22Rv1 (cell line): ENCODE measurements at regions not wholly inside any gene's neighbourhood (a gene's known extent, or its start where the extent isn't known, plus 50 kb on each side); places are given as distances from the start of the nearest gene placed in this dataset.

ENCODE experiments used
- H3K27ac ChIP-seq: fragments of 450-650 bp; 2 replicates; pipeline ENCODE4 v1.5.1; 2017
- ZFX ChIP-seq: fragments of 450-650 bp; IDR thresholded peaks from 2 replicates; pipeline ENCODE4 v1.6.1; 2017; ENCODE audit warnings: antibody characterized with exemption, borderline replicate concordance
- TF ChIP-seq, protein P1 (sequence below): fragments of 450-650 bp; IDR thresholded peaks from 2 replicates; pipeline ENCODE4 v1.5.1; 2017; ENCODE audit warnings: mild to moderate bottlenecking

DNA sequence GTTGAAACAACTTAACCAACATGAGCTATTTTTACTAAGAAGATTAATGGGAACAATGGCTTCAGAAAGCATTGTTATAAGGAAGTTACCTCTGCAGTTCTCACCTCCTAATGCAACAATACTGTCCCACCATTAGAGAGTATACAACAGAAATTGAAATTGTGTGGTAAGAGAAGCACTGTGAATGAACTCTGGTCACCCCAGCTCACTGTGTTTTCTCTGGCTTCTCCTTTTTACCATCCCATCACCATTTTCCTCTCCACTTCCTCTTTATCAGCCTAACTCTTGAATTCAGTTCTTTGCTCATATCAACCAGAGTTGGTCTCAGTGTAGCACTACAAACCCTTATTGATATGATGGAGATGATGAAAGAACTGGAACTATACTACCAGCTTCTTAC lies 138.0 kb upstream of the POU2AF2 start:
- TF ChIP-seq, protein P1, sequence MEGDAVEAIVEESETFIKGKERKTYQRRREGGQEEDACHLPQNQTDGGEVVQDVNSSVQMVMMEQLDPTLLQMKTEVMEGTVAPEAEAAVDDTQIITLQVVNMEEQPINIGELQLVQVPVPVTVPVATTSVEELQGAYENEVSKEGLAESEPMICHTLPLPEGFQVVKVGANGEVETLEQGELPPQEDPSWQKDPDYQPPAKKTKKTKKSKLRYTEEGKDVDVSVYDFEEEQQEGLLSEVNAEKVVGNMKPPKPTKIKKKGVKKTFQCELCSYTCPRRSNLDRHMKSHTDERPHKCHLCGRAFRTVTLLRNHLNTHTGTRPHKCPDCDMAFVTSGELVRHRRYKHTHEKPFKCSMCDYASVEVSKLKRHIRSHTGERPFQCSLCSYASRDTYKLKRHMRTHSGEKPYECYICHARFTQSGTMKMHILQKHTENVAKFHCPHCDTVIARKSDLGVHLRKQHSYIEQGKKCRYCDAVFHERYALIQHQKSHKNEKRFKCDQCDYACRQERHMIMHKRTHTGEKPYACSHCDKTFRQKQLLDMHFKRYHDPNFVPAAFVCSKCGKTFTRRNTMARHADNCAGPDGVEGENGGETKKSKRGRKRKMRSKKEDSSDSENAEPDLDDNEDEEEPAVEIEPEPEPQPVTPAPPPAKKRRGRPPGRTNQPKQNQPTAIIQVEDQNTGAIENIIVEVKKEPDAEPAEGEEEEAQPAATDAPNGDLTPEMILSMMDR, result no peak
- TF ChIP-seq ZFX, result no peak
- no peak overlapping the region for H3K27ac ChIP-seq

DNA sequence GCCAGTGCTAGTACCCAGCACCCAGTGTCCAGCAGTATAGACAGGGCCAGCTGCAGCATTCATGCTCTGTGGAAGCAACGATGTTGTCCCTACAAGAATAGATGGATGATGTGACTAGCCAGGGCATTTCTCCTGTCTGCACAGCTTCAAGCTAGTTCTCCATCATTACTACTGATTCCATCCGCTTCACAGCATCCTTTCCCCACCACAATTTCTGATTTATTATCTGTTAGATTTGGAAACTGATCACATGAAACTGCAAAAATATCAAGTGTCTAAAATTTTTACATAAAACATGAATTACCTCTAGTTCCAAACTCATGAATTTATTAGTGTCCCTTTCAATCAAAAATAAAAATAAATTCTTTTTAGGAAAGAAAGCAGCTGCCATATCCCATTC lies 138.9 kb upstream of the POU2AF2 start:
- no peak overlapping the region for H3K27ac ChIP-seq
- TF ChIP-seq, protein P1, result no peak
- TF ChIP-seq ZFX, result no peak

DNA sequence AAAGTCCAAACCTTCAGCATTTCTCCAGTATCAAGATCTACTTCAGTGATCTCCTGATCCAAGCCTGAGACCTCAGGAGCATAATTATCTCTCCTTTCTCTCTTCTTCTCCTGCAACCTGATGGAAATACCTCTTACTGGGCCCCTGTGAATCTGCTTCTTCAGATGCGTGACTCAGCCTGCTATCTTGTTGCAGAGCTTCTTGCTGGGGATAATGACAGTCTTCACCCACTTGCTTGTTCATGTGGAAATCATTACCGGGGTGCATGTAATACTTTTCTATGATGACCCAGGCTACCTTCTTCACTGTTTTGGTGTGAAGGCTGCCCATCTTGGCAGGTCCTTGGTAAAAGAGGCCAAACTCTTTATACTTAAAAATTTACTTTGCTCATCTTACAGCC lies 140.0 kb upstream of the POU2AF2 start:
- TF ChIP-seq, protein P1, result no peak
- TF ChIP-seq ZFX, result no peak
- H3K27ac ChIP-seq, result no peak overlapping the region

DNA sequence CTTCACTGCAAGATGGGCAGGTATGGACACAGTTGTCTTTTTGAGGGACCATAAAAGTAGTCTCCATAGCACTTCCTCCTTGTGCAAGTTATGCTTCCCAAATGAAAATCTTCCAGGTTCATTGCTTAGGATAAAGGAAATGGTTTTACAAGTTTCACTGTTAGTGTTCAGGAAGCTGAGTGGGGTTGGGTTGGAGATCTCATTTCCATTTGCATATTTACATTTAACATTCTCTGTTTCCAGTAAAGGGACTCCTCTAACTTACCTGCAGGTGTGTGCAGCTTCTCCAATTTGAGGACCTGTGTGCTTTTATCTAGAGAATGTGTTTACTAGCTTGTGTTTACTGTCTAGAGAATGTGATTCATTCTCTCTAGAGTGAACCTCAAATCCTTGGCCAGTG lies 141.3 kb upstream of the POU2AF2 start:
- H3K27ac ChIP-seq, result no peak overlapping the region

GRCh38 chr11:111101881-111102280 lies 143.6 kb upstream of the POU2AF2 start:
- TF ChIP-seq, protein P1, result no peak
- no peak for TF ChIP-seq ZFX
- H3K27ac ChIP-seq, result no peak overlapping the region

More for the DNA sequence above, 141.3 kb upstream of the POU2AF2 start:
- TF ChIP-seq, protein P1, result no peak
- TF ChIP-seq ZFX, result no peak

GRCh38 chr11:111099028-111099713 lies 146.4 kb upstream of the POU2AF2 start:
- no peak for TF ChIP-seq ZFX
- TF ChIP-seq, protein P1, result no peak
- no peak overlapping the region for H3K27ac ChIP-seq

DNA sequence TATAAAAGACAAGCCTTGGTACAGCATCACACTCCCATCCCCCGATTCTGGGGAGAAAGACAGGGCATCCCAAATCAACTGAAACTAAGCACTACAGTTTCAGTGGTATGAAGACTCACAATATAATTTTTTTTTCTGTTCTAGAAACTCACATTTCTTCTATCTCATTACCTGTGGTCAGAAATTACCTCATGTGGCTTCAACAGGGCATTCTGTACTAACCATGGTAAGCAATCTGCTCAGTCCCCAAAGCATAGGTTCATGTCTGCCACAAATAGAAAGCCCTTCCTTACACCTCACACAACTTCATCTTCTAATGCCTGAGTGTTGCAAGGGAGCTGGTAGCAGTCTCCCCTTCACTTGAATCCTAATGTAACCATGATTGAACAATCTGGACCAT lies 147.4 kb upstream of the POU2AF2 start:
- H3K27ac ChIP-seq, result no peak overlapping the region
- TF ChIP-seq, protein P1, result no peak
